GM19239 (cell line): ENCODE measurements at regions not wholly inside any gene's neighbourhood (a gene's known extent, or its start where the extent isn't known, plus 50 kb on each side); places are given as distances from the start of the nearest gene placed in this dataset.
A peak's percentile ranks its signal among the peaks of the same experiment; 100 is the strongest.

Source experiments
- DNase-seq: peaks from one replicate; pipeline ENCODE4 v3.0.0; 2011; ENCODE audit warnings: low spot score; ENCODE audit not compliant: insufficient read length
- FAIRE-seq: peaks from 2 replicates; lab custom pipeline; 2011; peaks lifted over from hg19 to GRCh38; lab: Jason Lieb, UNC

DNA sequence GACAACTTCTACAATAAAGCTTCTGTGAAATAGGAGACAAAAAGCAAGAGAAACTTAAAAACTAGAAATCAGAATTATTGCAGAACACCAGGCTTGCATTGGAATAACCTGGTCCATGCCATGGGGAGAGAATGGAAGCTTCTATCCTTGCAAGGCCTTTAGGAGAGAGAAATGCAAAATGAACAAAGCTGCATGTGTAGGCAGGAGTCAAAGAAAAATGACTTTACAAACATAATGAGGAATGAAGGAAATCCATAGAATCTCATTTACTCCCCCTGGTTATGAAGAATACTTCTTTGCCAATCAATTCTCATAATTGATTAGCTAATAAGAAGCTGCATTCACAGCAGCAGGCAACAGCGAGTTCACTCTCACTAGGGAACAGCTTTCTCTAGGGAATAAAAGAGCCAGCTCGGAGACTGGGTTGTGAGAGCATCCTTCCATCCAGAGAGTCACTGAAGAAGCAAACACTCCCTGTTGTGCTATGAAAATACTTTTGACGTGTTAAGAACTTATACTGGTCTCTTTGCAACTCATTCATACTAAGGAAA lies 235.9 kb upstream of the LRATD1 start:
- DNase-seq, result no peak
- FAIRE-seq, result no peak

DNA sequence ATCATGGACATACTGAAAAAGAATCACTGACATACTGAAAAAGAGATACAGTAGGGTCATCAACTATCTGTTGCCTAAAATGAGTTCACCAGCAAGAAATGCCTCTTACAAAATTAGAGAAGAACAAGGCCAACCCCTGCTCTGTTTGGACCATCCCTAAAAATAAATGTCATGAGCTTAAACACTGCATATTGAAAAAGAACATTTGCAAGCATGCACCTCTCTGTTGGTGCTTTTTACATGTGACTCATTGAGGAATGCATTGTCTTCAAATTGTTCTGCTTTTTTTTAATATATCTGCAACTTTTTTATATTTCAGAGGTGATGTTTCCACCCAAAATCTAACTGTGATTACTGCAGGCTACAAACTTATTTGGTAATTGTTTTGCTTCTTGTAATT lies 233.9 kb upstream of the LRATD1 start:
- DNase-seq, result no peak
- no peak for FAIRE-seq

- FAIRE-seq, result no peak
These were observed 230.6 kb upstream of the LRATD1 start for GRCh38 chr2:14401873-14402272.

DNA sequence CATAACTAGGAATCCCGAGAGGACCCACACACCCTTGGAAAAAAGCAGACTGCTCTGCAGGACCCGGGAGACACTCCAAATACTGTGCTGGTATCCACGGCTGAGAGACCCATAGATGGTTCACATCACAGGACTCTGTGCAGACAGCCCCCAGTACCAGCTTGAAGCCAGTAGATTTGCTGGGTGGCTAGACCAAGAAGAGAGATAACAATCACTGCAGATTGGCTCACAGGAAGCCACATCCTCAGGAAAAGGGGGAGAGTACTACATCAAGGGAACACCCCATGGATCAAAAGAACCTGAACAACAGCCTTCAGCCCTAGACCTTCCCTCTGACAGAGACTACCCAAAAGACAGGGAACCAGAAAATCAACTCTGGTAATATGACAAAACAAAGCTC lies 223.8 kb upstream of the LRATD1 start:
- FAIRE-seq (no peak), DNase-seq (no peak)

More at GRCh38 chr2:14401873-14402272, 230.6 kb upstream of the LRATD1 start:
- DNase-seq, result no peak

GRCh38 chr2:14417551-14417950 lies 215.0 kb upstream of the LRATD1 start:
- FAIRE-seq (no peak), DNase-seq (no peak)

DNA sequence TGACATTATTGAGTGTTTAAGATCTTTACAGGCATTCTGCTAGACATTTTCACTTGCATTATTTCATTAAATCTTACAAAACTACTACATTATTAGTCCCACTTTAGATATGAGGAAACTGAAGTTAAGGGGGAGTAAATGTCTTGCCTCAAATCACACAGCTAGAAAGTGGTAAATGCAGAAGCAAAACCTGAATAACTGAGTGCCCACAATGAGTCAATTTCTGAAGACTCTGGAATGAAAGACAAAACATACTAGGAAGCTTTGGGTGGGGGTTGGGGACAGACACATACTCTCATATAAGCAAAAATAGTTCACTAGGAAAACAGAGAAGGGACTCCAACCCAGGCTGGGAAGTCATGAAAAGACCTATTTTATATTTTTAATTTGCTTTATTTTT lies 214.4 kb upstream of the LRATD1 start:
- FAIRE-seq (no peak), DNase-seq (no peak)

GRCh38 chr2:14420851-14421250 lies 211.7 kb upstream of the LRATD1 start:
- FAIRE-seq (no peak), DNase-seq (no peak)

DNA sequence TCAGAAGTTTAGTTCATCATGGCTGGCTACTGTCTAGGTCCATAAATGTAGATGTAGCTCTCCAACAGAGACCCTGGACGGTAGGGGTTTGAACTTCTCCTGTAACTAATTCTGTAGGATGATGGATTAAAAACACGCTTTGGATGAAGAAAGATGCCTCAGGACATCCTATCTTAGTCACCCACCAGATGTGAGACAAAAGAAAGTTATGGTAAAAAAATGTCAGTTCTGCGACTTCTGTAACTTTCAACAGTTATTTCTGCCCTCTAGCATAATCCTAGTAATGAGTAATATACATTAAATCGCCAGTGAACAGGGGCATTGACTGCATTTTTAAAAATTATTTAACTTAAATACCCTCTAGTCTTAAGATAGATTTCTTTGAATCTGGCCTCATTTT lies 210.1 kb upstream of the LRATD1 start:
- DNase-seq (no peak), FAIRE-seq (no peak)

GRCh38 chr2:14423145-14423906 lies 209.2 kb upstream of the LRATD1 start:
- FAIRE-seq, result no peak
- no peak for DNase-seq

DNA sequence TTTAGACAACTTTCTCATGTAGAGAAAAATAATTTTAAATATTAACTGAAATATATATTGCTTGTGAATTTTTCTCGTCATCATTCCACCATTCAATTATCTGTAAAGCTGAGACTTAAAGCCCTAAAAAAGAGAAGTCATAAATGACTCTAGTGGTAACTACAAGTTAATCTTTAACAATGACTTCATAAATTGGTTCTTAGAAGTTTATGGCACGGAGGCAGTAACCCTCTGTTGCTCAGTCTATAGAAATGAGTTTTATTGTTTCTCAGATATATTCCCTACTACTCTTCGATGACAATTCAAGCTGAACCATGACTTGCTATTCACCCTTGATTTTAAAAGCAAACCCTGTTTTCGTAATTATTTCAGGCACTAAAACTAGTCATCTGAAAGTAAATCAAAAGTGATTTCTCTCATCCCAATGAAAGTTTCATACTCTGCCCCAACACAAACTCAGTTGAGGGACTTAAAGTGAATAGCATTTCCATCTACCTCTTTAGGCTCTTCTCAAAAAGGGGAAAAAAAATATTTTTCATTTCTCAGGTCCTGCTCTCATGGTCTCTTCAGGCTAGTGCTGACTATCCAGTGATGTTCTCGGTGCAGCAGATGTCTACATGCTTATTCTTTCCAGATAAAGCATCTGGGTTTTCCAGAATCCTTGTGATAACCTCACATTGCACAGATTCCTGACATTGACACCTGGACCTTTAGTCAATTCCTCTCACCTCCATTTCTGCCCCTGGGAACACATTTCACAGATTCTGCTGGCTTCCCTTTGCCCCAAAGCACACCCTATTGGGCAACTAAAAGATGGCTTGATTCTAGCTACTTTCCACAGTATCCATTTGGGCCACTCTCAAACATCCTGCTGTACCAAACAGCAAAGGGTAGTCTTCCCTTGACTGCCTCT lies 207.8 kb upstream of the LRATD1 start:
- no peak for FAIRE-seq
- no peak for DNase-seq

DNA sequence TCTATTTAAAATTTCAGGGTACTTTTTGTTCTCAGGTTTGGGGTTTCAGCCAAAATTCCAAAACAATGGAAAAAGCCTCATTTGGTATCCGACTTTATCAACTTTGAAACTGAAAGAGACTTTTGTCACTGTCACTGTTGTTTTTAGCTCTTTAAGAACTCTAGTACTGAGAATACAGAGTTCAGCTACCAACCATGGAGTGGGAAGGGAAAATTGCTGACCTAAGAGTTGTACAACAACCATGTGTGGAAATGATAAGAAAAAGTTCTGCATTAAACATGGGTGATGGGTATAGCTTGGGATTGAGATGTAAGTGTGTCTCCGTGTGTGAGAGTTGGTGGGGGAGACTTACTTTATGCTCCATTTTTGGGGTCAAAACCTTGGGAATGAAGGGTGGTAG lies 206.6 kb upstream of the LRATD1 start:
- DNase-seq (no peak), FAIRE-seq (peak; percentile 54)

DNA sequence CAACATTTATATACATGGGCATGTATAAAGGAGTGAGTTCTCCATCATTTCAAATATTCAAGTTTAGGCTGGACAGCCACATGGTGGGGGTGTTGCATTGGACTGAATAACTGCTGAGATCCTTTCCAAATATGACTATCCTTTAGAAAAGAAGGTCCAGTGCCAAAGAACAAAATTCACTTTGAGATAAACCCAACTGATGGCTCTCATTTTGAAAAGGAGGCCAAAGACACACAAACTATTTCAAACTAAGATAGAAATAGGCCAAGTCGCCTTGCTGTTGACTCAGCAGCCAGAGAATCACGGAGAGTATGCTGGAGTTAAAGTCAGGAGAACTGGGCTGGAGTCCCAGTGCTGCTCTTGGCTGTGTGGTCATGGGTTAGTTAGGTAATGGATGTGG lies 204.5 kb upstream of the LRATD1 start:
- no peak for FAIRE-seq
- DNase-seq, result no peak

DNA sequence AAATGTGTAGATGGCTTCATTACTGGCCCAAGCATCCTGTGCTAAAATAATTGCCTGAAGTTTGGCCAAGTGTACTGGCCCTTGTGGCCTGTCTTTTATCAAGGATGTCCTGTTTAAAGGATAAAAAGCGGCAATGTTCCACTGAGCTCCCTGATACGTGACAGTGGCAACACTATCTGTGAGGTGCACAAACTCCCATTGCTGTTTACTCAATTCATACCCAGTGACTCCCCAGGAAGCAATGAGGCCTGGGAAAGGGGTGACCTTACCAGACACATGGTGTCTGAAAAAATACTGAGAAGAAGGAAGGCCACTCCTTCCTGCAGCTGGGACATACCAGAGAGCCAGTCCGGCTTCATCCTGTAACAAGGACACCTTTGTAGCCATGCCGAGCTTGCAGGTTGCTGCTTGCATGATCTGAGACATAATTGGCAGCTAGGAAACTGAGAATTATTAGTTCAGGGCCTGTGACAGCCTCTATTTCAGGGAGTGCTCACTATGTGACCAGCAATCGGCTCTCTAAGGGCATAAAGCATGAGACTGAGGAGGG lies 198.5 kb upstream of the LRATD1 start:
- DNase-seq, result no peak
- no peak for FAIRE-seq

- no peak for FAIRE-seq
- DNase-seq, result no peak
These were observed 186.8 kb upstream of the LRATD1 start for GRCh38 chr2:14445670-14446069.

DNA sequence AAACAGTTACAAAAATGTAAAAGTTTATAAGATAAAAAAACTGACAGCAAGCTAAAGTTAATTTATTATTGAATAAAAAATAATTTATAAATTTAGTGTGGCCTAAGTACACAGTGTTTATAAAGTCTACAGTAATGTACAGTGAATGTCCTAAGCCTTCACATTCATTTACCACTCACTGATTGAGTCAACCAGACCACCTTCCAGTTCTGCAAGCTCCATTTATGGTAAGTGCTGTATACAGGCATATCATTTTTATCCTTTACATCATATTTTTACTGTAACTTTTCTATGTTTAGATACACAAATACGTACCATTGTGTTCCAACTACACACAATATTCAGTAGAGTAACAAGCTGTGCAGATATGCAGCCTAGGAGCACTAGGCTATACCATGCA lies 184.2 kb upstream of the LRATD1 start:
- DNase-seq (no peak), FAIRE-seq (no peak)

GRCh38 chr2:14451312-14451711 lies 181.2 kb upstream of the LRATD1 start:
- DNase-seq, result no peak
- FAIRE-seq, result no peak

DNA sequence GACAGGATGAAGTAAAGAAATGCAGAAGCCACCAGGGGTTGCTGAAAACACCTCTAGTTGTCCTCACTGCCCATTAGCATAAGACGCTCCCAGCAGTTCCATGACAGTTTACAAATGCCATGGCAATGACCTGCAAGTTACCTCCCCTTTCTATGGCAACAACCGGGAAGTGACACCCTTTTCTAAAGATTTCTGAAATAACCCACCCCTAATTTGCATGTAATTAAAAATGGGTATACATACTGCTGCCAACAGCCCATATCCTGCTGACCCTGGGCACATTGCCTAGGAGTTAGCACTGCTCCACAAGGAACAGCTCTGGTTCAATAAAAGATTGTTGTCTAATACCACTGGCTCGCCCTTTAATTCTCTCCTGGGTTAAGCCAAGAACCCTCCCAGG lies 178.3 kb upstream of the LRATD1 start:
- DNase-seq, result no peak
- FAIRE-seq, result no peak

GRCh38 chr2:14459786-14460325 lies 172.7 kb upstream of the LRATD1 start:
- FAIRE-seq (no peak), DNase-seq (no peak)

DNA sequence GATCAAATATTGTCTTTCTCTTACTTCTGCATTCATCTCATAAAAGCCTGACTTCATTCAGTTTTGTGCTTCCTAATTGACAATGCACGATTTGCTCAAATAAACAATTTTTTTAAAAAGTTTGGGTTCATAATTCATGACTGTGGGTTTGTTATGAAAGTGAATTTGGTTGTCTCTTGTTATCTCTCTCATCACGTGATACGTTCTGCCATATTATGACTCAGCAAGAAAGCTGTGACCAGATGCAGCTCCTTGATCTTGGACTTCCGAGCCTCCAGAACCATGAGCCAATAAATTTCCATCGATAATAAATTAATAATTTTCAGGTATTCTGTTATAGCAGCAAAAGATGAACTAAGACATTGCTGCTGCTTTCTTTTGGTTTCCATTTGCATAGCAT lies 156.5 kb upstream of the LRATD1 start:
- FAIRE-seq (no peak), DNase-seq (no peak)

GRCh38 chr2:14479486-14479885 lies 153.0 kb upstream of the LRATD1 start:
- DNase-seq, result no peak
- no peak for FAIRE-seq

DNA sequence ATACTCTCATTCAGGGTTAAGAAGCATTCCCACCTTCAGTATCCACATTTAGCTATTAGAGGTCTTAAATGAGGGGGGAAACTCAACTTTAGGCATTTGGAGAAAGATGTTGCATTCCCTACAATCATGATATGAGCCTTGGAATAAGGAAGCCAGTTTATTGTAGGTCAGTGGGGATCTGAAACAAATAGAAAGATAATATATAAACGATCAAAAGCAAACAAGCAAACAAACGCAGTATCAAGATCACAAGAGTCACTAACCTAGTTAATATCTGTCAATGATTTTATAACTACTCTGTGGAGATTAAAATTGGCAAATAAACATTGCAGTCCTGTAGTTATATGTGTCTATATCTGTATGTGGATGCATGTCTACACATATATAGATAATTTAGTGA lies 152.4 kb upstream of the LRATD1 start:
- no peak for DNase-seq
- FAIRE-seq, result no peak
